Globus pallidus (tissue), 1 donor: ENCODE measurements at regions not wholly inside any gene's neighbourhood (a gene's known extent, or its start where the extent isn't known, plus 50 kb on each side); places are given as distances from the start of the nearest gene placed in this dataset.
"Not testable (repeated sequence)": the region's sequence is repeated elsewhere in the genome, so short reads cannot be mapped to it uniquely, and the experiment has no call there.

ENCODE experiments used
- DNase-seq: peaks from one replicate; pipeline ENCODE4 v3.0.0-alpha.2; 2015; ENCODE audit warnings: low spot score

DNA sequence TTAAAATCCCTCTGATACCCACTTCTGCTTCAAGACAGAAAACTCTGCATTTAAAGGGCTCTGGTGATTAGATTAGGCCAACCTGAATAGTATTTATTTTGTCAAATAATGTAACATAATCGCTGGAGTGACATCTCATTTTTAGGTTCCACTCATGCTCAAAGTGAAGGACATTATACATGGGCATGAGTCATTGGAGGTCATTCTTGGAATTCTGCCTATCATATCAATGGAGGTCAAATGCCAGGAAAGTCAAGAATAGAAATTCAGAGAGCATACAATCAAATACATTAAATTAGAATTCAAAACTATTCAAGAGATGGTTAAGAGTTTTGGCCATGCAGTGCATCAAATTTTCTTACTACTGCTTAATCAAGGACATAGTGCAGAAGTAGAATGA, 50.8 kb upstream of the PRSS1 start:
- DNase-seq: no peak

DNA sequence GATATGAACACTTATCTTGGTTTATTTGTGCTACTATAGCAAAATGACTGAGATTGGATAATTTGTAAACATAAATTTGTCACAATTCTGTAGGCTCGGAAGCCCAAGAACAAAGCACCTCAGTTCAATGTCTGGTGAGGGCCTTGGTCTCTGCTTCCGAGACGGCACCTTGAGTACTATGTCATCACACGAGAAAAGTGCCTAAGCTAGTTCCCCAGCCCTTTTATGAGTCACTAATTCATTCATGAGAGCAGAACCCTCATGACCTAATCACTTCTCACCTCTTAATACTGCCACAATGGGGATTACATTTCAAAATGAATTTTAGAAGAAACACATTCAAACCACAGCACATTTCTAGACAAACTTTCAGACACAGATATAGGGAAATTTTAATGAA, 52.0 kb upstream of the PRSS1 start:
- DNase-seq: no peak

DNA sequence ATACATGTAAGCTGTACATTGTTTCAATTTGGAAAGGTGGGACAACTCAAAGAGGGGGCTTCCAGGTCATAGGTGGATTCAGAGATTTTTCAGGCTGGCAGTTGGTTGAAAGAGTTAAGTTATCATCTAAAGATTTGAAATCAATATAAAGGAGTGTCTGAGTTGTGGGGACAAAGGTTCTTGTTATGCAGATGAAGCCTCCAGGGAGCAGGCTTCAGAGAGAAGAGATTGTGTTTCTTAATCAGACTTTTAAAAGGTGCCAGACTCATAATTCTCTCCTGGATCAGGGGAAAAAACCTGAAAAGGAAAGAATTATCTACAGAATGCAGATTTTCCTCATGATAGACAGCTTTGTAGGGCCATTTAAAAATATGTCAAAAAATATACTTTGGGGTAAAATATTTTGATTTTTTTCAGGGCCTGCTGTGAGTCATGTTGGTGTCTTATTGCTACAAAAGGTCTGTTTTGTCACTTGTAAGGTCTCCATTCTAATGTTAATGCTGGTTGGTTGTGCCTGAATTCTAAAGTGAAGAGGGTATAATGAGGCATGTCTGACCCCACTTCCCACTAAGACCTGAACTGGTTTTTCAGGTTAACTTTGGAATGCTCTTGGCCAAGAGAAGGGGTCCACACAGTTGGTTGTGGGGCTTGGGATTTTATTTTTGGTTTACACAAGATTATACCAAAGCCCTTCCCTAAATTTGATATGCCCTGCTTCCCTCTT, 52.7 kb upstream of the PRSS1 start:
- DNase-seq: no peak

DNA sequence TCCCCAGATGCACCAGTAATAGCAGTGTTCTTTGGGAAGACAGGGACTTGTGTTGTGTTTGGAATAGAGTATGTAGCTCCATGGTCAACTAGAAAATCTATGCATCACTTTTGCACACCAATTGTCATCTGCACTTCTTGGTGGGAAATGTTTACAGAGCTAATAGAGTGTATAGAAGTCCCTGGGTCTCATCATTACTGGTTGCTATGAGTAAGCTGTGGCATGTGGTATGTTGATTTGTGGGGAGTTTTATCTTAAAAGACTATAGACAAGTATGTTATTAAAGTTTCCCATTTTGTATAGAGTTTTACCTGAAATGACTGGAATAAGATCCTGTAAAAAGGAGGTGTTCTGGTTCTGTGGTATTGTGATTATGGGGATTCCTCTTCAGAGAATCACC, 55.4 kb upstream of the PRSS1 start:
- DNase-seq: no peak

DNA sequence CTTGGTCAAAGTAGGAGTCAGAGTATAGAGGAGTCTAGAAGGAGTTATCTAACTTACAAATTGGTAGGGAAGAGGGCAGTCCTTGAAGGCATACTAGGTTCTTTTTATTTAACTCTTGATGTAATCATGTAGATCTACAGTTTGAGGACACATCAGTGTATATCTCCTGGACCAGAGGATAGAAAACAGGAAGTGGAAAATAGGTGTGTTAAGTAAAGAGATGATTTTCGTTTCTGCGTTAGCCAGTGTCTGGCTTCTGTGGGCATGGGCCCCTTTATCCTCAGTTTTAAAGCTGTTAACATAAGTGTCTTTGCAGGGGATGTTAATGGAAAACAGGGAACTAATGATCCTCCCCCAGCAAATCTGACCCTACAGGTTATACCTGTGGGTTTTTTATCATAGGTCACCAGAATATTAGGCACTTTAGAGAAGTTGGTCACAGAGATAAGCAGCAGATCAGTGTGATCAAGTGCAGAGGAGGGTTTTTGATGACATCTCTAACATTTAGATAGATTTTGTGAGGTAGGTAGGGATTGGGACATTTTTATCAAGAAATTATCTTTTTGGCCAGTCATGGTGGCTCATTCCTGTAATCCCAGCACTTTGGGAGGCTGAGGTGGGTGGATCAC, 58.6 kb upstream of the PRSS1 start:
- no peak for DNase-seq

DNA sequence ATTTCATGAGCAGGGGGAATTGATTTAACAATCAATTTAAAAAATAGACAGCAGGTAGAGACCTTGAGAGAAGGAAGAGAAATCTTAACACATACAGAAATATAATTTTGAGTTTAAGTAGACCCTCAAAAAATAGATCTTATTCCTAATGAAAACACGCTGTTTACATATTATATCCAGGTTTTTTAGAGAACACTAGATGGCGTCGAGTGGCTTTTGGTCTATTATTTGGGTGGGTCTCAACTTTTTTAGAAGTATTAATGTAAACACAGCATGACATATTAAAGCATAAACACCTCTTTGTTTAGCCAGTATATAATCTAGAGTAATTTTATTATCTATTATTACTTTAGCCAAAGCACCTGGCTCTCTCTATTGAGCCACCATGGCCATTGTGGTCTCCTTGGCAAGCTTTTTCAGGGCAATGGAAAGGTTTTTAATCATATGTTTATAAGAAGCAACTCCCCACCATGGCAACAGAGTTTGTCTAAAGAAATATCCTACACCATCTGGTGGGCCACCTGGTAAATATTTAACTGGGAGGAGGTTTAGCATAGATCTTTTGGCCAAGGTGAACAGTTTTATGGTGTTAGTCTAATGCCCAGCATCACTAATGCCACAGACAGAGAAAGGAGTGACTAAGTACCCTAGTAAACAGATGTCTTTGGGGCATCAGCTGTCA, 59.7 kb upstream of the PRSS1 start:
- no peak for DNase-seq

DNA sequence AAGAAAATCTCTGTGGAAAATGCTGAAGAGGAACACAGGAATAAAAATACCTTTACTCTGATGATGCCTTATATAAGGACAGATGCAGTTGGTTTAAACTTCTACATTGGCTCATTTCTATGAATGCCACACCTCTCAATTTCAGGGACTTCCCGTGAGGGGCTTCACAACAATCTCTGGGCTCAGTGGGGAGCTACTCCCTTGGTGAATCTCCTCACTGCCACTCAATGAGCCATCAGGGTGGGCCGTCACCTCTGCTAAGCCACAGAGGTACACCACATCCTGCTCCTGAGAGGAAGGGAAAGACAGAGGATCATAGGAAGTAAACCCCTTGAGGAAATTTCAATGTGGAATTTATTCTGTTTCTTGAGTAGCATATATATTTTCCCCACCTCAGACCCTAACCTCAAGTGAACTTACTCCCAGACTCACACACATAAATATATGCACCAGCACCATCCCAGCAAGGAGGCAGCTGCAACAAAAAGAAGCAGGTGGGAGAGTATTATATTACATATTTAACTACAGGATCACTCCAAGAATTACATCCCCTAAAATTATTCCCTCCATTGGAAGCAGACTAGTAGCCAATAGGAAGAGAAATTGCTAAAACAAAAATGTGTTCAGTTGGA, 63.3 kb upstream of the PRSS1 start:
- no peak for DNase-seq

DNA sequence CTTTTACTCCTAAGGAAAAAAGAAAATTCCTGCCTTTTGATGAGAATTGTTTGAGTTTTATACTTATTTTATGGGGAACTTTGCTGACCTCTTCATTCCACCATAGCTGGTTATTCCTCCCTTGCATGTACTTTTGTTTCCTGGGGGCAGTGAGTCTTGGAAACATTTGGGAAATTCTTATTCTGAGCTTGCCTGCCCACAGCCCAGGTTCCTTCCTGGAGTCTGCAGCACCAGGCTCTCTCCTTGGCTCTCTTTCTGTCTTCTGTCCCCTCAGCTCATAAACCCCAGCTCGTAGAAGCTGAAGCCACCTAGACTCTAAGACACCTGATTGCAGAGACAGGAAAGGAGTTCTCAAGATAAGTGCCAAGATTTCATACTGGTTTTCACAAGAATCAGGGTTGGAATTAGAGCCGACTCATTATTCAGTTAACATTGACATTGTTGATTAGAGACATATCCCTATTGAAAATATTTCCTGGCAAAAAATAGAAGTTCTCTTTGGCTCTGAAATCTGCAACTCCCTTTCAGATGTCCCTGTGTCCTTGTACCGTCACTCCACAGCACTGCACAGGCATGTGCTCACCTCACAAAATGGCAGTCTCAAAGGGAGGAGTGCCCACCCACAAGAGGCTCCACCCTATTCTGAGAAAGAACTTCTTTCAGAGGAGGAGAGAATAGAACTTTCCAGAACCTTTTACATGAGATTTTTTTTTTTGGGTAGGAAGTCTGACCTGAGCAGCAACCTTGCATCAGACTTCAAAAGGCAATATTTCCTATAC, 67.8 kb upstream of the PRSS1 start:
- DNase-seq: no peak

DNA sequence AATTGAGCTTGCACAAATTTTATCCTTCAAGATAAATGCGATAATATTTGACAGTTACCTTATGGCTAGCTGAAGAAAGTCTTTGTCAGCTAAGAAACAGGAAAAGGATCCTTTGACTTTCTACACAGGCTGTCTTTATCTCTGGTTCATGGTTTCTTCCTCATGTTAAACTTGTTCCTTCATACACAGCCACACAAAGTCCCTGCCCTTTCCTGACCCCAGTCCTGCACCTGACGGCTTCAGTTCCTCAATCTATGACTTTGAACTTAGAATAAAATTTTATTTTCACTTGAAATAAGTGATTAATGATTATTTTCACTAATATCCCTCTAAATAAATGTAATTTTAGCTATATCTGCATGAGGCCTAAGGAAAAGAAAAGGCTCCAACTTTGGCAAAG, 77.8 kb upstream of the PRSS1 start:
- DNase-seq: no peak

DNA sequence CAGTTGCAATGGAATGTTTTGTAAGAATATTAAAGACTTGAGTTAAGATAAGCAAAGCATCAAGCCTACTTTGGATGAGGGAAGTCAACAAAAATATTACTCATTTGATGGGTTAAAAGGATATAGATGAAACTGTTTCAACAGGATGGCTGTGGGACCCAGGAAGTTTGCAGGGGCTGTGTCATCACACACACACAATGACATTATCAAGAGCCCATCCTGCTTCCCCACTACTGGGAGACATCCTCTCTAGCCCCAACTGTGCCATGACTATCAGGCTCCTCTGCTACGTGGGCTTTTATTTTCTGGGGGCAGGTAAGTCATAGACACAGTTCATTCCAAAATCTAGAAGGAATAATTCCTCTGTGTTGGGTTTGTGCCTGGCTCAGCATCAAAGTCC, 78.8 kb upstream of the PRSS1 start:
- DNase-seq: no peak

DNA sequence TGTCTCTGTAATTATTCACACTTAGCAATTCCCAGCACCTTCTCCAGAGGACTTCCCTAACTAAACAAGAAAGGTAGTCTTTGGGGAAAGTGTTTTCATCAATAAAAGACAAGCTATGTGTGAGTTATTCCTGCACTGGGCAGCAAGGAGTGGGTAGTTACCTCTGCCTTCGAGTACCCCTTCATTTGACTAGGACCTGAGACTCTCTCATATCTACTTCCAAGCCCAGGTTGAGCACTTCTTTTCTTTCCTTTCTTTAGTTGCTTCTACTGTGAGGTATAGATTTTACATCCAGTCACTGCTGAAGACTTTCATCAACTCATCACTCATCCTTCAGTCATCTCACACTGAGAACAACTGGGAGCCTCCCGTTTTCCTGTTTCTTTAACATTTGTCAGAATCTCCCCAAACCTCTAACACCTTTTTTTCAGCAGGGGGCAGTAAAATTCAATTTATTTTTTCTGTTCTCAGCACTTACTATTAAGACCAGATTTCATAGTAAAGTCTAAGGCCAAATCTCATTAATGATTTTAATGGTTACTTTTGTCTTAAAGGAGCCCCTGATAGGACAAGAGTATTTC, 80.1 kb upstream of the PRSS1 start:
- DNase-seq: no peak

DNA sequence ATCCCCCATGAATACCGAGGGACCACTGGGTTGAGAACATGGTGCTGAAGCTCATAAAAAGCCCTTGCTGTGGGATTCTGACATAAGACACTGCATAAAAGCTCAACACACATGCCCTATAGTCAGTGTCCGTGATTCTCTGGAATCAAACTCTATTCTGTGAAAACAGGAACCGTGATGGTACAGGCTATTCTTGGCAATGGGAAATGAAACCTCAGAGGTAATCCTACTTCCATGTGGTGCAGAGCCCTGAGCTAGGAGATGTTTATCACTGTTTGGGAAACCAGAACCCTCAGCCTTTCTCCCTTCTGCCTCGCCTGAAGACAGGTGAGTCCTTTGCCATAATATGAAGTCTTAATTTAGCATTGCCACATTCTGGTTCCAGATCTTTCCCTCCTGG, 80.8 kb upstream of the PRSS1 start:
- peak; percentile 37 for DNase-seq

DNA sequence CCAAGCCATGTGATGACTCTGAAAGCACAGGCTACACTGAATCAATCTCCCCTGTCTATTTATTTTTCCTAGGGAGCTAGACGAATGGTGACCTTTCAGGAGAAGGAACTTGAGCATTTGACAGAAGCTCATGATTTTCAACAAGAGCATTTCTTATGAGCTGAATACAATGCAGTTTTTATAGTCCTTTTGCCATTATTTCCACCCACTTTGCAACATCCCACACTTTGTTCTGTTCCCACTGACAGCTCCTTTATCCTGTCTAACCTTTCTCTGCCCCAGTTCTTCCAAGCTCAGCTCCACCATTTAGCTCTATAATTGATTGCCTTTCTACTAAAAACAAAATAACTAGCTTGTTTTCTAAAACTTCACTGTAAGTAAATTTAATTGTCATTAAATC, 91.9 kb upstream of the PRSS1 start:
- no peak for DNase-seq

DNA sequence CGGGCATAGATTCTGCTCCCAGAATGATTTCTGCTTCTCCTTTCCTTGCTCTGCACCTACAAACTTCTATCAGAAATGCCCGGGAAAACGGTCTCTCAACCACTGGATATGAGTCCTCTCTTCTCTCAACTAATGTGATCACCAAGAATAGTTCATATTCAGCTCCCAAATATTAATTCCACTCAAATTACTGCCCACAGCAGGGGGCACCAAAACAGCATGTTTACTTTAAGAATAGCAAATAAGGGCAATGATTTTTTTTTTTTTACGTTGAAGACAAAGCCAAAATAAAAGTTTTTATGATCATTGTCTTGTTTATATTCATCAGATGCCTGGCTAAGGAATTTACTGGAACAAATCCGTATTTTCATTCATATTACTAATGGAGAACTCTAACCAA, 94.9 kb upstream of the PRSS1 start:
- no peak for DNase-seq

DNA sequence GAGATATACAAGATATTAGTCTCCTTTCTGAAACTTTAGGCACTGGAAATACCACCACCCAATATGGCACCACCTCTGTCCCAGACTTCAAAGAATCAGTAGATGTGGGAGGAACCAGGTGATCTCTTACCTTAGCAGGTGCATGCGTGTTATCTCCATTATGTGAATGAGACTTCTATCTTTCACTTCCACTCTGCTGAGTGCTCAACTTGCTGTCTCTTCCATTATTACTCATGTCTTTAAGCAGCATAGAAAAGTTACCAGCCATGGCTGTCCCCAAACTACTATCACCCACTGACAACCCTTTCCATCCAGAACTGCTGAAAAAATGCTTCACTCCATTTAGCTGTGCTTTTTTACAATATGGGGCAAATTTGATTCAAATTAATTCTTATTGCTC, 101.5 kb upstream of the PRSS1 start:
- DNase-seq: no peak

DNA sequence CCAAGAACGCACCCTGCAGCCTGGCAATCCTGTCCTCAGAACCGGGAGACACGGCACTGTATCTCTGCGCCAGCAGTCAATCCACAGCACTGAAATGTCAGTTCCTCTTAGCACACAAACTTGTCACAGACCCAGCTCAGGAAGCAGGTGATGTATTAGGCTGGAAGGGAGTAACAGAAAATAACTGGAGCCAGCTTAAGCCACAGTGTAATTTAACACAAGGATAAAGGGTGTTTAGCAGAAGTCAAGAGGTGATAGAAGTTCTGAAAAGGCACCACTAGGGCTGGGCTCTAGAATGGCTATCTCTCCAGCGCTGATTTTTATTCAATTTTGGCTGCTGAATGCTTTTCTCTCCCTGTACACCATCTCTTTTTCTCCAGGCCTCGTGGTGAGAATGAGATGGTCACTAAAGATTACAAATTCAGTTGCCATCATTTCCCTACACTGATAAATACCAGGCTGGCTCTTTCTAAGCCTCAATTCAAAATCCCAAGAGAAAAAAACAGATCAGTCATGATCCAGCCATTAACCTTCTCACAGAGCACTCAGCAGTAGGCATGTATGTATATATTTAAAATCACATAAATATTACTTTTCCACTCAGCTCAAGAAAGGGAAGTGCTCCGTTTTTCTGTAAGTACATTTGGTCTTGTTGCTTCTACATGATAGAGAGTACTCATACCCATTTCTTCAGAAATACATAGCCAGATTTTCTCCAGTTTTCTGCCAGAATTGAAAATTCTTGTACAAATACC, 102.7 kb upstream of the PRSS1 start:
- DNase-seq: no peak

DNA sequence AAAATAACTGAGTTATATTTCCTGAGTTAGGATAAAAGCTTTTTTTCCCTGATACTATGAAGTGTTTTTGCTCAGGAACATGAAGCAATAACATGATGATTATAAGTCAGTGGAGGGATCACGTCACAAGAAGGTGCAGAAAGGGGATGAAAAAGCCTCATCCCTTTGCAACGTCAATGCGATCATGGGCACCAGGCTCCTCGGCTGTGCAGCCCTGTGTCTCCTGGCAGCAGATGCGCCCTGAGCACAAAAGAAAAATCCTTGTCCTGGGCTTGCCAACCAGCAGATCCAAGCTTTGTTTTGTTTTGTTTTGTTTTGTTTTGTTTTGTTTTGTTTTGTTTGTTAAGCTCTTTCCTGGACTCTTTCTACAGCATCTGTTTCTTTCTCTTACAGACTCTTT, 103.5 kb upstream of the PRSS1 start:
- no peak for DNase-seq

DNA sequence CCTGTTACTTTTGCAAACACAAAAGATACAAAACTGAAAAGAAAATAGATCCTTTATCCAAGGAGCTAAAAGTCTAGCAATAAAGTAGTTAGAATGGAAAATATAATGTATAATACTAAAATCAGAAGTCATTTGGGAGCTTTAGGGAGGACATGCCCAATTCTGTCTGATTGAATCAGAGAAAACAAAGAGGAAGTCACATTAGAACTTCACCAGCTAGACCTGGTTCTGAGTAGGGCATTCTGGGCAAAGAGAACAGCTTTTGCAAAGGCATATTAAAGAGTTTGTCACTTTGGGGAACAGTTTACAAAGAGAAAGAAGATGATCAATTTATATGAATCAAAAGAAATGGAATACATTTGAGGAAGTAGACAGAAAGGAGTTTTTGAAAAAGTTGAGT, 107.0 kb upstream of the PRSS1 start:
- DNase-seq: no peak

DNA sequence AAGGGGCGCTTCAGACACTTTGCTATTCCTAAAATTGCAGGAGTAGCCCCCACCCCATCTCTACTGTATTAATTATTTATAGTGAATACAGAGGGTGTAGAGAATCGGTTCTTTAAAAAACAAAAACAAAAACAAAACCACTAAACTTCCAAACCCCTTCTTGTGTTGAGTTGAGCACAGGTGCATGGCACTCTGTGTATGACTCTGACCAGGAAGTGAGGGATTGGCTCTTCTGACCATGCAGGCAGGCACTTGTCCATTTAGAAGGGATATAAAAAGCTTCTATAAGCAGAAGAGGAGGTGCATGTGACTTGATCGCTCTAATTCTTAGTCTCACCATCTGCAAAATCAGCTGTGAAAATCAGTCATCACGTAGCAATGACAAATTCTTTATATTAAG, 108.0 kb upstream of the PRSS1 start:
- not testable (repeated sequence) for DNase-seq

DNA sequence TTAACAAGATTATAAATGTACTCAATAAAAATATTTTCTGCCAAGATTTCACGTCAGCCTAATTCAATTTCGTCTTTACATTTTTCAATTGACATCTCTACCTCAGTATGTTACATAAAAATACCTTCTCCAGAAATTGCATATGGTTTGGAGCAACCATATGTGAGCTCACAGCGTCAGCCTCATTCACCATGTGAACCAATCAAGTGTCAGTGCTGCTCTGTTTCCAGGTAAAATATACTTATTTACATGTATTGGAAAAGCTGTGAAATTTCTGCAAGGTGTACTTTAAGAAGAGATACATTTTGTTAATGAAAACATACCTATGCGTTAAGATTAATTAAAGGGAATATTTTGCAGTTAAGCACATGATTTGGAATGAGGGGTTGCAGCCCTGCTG, 110.7 kb upstream of the PRSS1 start:
- DNase-seq: no peak

DNA sequence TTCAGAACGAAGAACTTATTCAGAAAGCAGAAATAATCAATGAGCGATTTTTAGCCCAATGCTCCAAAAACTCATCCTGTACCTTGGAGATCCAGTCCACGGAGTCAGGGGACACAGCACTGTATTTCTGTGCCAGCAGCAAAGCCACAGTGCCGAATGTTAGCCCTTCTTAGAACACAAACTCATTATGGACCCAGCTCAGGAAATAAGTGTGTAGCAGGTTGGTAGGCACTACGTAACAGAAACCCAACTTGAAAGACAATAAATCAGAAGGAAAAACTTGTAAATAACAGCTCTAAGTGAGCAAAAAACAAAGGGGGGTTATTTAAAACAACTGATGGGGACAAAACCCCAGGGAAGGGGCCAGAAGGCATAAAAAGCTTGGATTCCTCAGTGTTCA, 112.0 kb upstream of the PRSS1 start:
- no peak for DNase-seq
